Liver (tissue), 3 donors: ENCODE measurements at regions not wholly inside any gene's neighbourhood (a gene's known extent, or its start where the extent isn't known, plus 50 kb on each side); places are given as distances from the start of the nearest gene placed in this dataset.

Source experiments
- ATF3 ChIP-seq: IDR thresholded peaks from 2 replicates; pipeline ENCODE4 v1.6.1; 2016; ENCODE audit warnings: antibody characterized with exemption
- CTCF ChIP-seq: fragments of 150-350 bp; IDR thresholded peaks from 2 replicates; pipeline ENCODE4 v1.5.1; 2017; ENCODE audit warnings: improper control_type of control experiment, low read depth, low read length; ENCODE audit not compliant: missing input control
- GABPA ChIP-seq, 2 donors: IDR thresholded peaks in 1 of 2; conservative IDR thresholded peaks in 1 of 2; 2 replicates each; pipeline ENCODE4 v1.6.1; 2016; ENCODE audit warnings: antibody characterized with exemption in 2 of 2, mild to moderate bottlenecking in 1 of 2, moderate library complexity in 1 of 2
- RAD21 ChIP-seq, 2 donors: IDR thresholded peaks; 2 replicates each; pipeline ENCODE4 v1.6.1; 2016; ENCODE audit warnings: antibody characterized with exemption in 2 of 2, mild to moderate bottlenecking in 2 of 2
- RXRA ChIP-seq, 2 donors: IDR thresholded peaks; 2 replicates each; pipeline ENCODE4 v1.6.1; 2017 to 2018; ENCODE audit warnings: antibody characterized with exemption in 2 of 2, mild to moderate bottlenecking in 1 of 2
- ZBTB33 ChIP-seq: IDR thresholded peaks from 2 replicates; pipeline ENCODE4 v1.6.1; 2016; ENCODE audit warnings: antibody characterized with exemption
- donor health status: healthy.
- donor health status: healthy.

- TF ChIP-seq CTCF (no peak), ATF3 (no peak), RXRA (IDR thresholded peaks at IDR 0.05) (no peak), RAD21 (IDR thresholded peaks at IDR 0.05) (no peak), GABPA (IDR thresholded peaks at IDR 0.05 in 1 of 2, conservative IDR thresholded peaks at IDR 0.05 in 1 of 2) (no peak), ZBTB33 (no peak)
Measured at GRCh38 chr6:87875781-87876180, 171.9 kb upstream of the SPACA1 start.
